Right renal pelvis (tissue), 4 donors: ENCODE measurements at regions not wholly inside any gene's neighbourhood (a gene's known extent, or its start where the extent isn't known, plus 50 kb on each side); places are given as distances from the start of the nearest gene placed in this dataset.

Experiments used
- DNase-seq, 4 donors: peaks; one replicate each; pipeline ENCODE4 v3.0.0-alpha.2; 2013; ENCODE audit warnings: low read depth in 4 of 4, low spot score in 3 of 4, missing footprints in 1 of 4

DNA sequence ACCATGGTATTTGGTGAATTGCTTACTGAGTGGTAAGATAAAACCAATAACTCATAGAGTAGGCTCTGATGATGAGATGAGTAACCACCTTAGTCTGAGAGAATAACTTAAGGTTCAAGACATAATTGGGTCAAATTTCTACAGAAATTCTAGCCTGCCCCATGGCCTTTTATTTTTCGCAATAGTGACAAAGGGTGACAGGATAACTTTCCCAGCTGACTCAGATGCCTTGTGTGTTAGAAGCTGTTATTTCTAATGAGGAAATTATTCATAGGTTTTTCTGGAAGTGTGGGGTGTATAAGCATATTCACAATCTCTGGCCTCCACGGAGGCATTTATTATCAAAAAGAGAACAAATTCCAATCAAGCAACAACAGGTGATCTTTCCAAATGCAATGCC is 159.0 kb downstream of the NUP35 start:
- DNase-seq: no peak

DNA sequence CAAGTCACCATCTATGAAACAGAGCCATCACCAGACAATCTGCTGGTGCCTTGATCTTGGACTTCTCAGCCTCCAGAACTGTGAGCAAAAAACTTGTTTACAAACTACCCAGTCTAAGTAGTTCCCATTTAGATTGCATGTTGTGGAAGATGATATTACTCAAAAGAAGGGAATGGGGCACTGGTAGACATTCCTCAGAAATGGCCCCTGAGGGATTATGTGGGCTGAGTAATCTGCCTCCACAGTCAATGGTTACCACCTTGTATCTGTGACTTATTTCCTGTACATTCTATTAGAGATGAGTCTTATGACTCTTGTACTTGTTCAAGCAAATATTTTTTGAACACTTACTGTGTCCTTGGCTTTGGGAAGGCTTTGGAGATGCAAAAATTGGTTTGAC is 160.4 kb downstream of the NUP35 start:
- DNase-seq: no peak

DNA sequence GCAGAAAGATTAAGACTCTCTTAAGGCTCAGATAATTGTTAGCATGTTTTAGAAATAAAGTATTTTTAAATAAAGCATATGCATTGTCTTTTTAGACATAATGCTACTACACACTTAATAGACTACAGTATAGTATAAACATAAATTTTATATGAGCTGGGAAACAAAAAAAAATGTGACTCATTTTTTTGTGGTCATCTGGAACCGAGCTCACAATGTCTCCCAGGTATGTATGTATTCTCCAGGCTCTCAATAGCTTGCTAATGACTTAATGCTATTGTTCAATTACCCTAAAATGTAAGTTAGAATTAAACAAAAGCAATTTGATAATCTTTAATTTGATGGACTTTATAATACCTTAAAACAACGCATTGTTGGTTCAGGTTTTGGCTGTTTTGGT is 167.2 kb downstream of the NUP35 start:
- DNase-seq: no peak

DNA sequence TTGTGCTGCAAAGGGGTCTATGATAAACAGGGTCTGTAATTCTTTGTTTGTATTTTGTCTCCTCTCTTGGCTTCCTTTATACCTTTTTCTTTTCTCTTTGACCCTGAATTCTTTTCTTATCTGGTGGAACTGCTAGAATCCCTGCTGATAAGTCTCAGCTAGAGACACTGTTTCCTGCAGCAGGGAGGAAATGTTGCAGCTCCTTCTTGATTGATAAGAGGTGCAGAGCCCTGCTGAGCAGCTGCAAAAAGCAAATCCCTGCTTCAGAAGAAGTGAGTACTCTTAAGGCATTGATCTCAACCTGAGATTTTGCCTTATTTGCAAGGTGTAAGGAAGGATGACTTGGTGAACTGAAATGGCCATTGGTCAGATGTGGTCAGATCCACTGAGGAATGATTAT is 167.8 kb downstream of the NUP35 start:
- no peak for DNase-seq

DNA sequence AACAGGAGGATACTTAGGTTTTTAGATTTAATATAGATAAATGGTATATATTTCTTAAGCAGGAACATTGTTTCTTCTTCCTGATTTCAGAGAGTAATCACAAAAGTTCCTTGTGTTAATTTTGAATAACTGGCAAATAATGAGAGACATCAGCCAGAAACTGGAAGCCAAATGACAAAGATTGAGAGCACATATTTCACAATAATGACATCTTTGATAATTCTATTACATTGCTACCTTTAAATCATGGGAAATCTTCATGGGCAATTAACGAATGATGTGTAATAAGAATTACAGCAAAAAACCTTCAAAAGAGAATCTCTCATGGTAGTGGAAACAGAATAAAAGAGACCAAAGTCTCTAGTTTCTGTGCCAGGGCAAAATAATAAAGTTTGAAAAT is 215.1 kb downstream of the NUP35 start:
- DNase-seq: no peak

DNA sequence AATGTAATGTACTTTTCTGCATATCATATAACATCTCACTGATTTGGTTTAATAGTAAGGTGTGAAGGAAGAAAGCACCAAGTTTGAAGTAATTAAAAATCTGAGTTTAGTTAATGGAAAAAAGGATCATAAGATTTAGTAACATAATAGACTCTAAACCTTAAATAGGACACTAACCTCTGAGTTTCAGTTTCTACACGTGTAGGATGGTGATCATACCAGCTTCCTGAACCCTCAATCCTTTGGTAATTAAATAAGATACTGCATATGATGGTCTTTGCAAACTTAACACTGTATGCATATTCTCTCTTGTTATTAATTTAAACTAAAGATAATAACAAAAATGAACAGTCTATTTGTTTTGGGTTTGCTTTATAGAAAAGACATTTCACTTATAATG is 216.8 kb downstream of the NUP35 start:
- DNase-seq: no peak

DNA sequence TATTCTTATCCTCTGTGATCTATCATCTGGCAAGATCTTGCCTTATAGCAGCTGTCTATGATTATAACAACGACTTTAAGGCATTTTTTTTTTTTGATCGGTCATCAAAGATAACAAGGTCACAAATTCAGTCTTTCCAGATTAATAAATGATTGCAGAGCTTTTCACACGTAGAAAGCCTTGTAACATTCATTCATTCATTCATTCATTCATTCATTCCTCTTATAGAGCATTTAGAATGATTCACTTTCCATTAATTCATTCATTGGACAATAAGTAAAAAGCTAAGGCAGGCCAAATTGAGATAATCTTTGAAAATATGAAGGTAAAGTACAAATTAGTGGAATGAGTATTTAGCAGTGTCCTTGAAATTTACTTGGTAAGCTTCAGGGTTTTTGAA is 223.7 kb downstream of the NUP35 start:
- DNase-seq: no peak

DNA sequence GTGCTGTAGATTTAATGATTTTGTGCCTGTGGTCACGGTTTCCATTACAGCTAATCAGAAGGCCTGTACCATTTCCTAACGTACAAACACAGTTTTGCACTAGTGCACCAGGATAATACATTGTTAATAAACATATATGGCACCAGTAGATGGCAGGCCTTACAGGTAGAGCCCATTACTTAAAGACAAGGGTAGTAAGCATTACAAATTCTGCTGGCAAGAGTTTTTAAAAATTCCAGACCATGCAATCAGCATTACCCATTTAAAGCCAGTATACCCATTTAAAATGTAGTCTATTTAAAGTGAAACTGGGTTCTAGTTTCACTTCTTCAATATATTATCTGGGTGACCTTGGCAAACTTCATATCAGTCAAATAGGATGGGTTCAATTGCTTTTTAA is 224.2 kb downstream of the NUP35 start:
- no peak for DNase-seq

DNA sequence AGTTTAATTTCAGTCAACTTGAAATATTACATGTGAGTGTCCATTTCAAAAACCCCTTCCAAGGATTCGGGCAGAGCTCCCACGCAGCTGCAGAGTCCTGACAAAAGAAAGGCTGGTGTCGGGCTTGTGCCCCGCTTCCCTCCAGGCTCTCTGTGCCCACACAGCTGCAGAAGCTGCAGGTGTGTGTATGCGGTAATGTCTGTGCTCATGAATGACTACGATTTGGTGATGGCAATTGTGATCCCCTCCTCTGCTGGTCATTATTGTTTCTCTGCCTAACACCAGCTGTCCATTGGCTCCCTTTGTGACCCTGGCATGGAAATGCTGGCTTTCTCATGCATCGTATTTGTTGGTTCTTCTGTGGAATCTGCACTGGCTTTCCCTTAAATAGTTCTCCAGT is 224.8 kb downstream of the NUP35 start:
- no peak for DNase-seq

DNA sequence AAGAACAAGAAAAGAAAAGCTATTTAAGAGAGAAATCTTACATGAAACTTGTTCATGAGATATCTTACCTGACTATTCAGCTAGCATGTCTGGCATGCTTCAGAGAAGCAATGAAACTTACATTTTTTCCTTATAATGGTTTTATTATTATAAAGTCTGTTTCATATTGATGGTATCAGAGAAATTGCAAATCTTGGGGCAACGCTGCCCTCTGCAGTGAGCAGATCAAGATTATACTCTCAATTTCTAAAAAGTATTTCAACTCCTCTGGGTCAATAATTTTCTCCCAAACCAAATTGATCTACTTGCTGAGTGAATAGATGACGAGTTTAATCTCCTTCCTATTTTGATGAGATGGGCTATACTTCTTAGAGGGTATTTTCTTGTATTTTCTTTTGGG is 235.6 kb downstream of the NUP35 start:
- DNase-seq: no peak

DNA sequence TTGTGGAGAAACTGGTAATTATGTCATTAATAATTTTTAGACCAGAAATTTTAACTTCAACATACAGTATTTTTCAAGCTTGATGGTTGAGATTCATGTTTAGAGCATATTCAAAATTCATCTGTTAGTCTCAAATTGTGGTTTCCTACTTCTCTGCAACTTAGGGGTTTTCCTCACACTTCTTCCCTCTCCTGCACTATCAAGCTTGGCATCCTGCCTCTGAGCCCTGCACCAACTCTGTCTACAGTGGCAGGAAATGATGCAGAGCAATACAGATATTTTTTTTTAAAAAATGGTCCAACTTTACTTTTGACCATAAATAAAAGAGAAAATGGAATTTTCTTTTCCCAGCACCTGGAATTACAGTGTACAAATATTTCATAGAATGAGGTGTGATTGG is 247.3 kb downstream of the NUP35 start:
- DNase-seq: no peak

DNA sequence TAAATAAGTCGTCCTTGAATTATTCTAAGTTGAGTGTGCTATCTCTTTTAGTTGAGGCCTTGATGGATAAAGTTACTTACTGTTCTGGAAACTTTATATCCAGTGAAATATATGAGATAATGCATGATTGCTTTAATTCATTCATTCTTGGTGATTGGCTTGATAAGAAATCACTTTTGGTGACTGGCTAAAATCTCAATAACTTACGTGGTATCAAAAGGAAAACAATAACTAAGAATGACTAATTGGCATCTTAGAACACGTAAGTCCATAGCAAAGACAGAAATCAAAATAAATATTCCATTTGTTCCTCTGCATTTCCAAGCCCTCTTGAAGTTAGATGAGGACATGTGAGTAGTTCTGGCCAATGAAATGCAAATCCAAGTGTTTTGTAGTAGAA is 251.6 kb downstream of the NUP35 start:
- DNase-seq: no peak

DNA sequence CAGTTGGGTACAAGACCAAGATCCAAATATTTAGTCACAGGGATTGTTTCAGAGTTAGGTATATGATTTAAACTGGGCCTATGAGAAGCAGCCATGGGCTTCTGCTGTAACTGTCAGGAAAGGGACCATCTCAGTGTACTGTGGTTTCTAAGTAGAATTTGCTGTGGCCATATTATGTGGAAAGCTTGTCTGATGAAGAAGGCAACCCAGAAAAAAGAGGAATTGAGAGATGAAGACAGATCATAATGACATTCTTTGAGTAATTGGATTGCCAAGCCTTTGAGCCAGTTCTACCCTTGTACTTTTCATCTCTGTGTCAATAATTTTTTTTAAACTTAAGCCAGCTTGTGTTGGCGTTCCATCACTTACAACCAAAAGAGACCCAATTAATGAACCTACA is 259.6 kb downstream of the NUP35 start:
- no peak for DNase-seq

DNA sequence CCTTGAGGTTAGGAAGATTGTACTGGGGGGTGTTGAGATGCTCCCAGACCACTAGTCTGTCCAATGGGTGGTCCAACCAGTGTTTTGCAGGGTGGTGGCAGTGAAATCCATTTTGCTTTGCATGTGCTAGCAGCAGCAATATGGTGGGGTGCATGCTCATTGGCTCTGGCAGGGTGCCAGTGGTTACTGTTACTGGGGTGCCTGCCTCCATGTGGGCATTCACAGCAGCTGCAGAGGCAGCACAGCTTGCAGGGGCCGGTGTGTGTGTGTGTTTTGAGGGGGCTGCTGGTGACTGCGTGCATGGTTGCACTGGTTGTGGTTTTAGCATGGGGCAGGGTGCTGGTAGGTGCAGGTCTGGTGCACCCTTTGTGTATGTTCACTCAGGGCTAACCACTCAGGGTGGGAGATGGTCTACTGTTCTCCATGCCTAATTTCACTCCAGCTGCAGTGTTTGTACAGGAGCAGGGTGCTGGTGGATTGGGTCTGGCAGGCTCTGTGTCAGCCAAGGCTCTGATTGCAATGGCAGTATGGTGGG is 265.4 kb downstream of the NUP35 start:
- no peak for DNase-seq

DNA sequence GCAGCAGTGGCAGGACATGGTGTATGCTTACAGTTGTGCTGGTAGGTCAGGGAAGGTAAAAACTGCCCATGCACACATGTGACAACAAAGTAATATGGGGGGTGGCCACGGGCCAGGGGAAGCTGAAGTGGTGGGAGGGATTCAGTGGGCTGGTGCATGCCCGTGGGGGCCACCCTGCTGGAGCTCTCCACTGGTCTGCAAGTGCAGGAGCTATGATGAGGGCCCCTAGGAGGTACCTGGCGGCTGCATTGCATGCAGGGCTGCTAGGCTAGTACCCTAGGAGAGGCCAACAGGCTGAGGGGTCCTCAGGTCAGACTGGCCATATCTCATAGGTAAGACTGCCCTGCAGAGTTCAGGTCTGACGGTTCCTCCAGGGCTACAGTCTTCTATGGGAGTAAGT is 265.9 kb downstream of the NUP35 start:
- DNase-seq: no peak

DNA sequence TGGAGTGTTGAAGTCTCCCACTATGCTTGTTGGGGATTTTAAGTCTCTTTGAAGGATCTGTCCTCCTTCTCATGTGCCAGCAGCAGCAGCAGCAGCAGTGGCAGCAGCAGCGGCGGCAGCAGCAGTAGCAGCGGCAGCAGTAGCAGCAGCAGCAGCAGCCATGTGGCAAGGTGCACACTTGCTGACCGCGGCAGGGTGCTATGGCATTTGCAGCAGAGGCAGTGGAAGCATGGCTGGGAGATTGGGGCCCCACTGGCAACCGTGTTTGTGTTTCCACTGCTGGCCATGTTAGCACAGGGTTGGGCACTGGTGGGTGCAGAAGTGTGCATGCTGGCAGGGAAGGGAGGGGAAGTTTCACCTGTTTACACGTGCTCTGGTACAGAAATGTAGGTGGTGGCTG is 280.1 kb downstream of the NUP35 start:
- no peak for DNase-seq

DNA sequence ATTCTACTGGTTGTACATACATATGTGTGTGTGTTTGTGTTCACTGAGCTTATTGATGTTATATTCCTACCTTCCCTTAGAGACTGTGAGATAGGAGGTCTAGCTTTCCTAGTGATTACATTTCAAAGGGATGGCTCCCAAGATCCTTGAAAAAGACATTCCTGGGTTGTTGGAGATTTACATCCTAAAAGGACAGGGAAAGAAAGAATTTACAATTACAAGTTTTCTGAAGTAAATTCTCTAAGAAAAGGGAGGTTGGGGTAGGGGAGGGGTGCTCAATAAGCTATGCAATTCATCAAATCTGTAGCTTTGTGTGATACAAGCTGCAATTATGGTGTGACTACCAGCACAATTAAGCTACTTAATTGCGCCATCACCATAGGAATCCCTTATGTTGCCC is 284.3 kb downstream of the NUP35 start:
- no peak for DNase-seq

DNA sequence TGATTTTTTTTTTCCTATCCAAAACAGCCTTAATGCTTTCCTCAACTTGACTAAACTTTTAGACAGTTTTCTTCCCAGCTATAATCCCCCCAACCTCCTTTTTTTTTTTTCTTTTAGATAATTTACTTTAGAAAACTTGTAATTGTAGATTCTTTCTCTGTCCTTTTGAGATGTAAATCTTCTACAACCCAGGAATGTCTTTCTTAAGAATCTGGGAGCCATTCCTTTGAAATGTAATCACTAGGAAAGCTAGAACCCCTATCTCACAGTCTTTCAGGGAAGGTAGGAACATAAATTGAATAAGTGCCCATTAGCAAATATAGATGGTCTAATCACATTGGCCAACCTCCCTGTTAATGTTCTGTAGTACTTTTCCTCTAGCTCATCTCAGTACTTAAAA is 285.4 kb downstream of the NUP35 start:
- DNase-seq: no peak

DNA sequence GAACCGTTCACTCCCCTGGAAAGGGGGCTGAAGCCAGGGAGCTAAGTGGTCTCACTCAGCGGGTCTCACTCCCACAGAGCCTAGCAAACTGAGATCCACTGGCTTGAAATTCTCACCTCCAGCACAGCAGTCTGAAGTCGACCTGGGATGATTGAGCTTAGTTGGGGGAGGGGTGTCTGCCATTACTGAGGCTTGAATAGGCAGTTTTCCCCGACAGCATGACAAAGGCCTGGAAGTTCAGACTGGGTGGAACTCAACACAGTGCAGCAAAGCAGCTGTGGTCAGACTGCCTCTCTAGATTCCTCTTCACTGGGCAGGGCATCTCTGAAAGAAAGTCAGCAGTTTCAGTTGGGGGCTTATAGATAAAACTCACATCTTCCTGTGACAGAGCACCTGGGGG is 292.5 kb downstream of the NUP35 start:
- no peak for DNase-seq

DNA sequence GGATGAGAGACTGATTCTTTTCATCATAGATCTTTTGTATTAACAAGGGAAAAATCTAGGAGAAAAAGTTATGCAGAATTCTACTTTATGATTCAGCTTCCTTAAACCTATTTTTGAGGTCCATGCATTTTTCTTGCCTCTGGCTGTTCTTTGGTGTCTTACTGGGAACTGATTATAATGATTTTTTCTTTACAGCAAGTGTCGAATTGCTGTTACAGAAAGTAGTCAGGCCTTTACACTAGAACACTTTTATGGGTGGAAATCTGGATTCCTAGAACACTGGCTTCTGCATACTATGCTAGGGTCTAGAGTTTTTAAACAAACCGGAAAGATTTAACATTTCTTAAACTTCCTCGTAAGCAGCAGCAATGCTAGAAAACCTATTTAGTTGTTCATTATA is 302.6 kb downstream of the NUP35 start:
- DNase-seq: no peak

DNA sequence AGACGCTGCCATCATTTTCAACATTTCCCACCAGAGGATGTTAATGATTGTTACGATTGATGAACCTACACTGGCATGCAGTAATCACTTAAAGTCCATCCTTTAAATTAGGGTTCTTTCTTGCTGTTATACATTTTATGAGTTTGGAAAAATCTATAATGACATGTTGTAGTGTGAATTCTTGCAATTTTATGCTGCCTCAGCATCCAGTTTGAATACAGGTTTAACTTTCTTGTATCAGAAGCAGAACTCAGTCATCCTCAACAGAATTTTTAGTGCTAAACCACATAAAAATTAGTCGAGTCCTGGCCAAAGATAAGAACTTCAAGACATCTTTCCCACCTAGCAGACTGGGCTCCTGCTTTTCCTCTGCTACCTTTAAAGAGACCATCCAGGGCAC is 303.3 kb downstream of the NUP35 start:
- no peak for DNase-seq

DNA sequence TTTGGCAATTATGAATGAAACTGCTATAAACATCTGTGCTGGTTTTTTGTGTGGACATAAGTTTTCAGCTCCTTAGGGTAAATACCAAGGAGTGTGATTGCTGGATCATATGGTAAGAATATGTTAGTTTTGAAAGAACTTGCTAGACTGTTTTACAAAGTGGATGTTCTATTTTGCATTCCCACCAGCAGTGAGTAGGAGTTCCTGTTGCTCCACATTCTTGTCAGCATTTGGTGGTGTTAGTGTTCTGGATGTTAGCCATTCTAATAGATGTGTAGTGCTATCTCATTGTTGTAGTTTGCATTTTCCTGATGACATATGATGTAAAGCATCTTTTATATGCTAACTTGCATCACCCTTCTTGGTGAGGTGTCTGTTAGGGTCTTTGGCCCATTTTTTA is 304.6 kb downstream of the NUP35 start:
- DNase-seq: no peak

DNA sequence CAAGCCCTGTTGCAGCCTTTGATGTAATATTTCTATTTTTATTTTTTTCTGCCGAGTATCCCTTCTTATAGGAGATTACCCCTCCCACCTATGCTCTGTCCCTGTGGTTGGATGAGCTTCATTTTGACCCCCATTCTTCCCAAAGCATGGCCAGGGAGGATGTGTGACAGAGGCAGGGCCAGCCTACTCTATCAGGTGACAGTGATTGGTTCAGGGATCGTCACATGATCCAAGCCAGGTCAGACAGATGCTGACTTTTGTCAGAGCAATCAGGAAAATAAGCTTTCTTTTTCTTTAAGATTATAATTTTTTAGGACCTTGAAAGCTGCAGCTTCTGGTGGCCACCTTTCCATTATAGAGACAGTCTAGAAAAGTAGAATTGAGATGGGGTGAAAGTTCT is 314.3 kb downstream of the NUP35 start:
- no peak for DNase-seq

DNA sequence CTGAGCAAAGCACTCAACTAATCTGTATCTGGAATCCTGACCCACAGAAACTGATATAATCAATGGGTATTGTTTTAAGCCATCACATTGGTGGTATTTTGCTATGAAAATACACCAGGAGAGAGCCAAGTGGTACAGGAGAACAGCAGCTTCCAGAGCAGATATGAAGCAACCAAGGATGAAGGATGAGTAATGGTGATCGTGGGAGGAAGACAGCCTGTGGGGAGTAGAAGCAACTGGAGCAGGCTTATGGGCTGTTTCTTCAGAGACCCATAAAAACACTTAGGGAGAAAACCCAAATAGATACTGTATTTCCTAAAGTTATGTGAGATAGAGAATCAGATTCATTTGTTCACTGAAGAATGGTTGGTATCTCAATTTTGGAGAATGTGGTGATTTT is 330.8 kb downstream of the NUP35 start:
- DNase-seq: no peak
